Stomach (tissue), 4 donors: ENCODE measurements at regions not wholly inside any gene's neighbourhood (a gene's known extent, or its start where the extent isn't known, plus 50 kb on each side); places are given as distances from the start of the nearest gene placed in this dataset.

Experiments used
- POLR2A ChIP-seq, 4 donors: fragments of 450-650 bp; IDR thresholded peaks; one replicate each; pipeline ENCODE4 v1.6.1; 2016; ENCODE audit warnings: antibody characterized with exemption in 4 of 4, control low read depth in 2 of 4, mild to moderate bottlenecking in 1 of 4, moderate library complexity in 1 of 4
- TF ChIP-seq, protein P1 (sequence below), 7 experiments: fragments of 450-650 bp in 4 of 7; fragments of 200-600 bp in 3 of 7; sonication (generic) in 3 of 7; IDR thresholded peaks; one replicate each; pipeline ENCODE4 v1.5.1; 2016 to 2019; ENCODE audit warnings: antibody characterized with exemption in 7 of 7, control low read depth in 2 of 7, mild to moderate bottlenecking in 1 of 7

DNA sequence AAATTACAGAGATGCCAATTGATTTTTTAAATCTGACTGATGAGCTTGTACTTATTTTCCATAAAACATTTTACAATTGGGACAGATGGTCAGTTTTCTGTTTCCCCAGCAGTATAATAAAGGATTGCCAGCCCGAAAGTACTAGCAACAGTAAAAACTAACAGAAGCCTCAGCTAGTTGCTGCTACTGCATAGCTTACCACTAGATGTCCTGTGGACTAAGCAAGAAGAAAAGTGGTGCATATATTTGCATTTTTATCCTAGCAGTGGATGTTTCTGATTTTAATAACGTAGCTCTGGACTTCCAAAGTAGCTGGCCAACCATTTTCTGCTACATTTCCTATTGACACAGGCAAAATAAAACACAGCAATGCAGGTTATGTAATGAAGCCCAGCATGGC is 241.5 kb downstream of the BARHL2 start:
- TF ChIP-seq, protein P1, sequence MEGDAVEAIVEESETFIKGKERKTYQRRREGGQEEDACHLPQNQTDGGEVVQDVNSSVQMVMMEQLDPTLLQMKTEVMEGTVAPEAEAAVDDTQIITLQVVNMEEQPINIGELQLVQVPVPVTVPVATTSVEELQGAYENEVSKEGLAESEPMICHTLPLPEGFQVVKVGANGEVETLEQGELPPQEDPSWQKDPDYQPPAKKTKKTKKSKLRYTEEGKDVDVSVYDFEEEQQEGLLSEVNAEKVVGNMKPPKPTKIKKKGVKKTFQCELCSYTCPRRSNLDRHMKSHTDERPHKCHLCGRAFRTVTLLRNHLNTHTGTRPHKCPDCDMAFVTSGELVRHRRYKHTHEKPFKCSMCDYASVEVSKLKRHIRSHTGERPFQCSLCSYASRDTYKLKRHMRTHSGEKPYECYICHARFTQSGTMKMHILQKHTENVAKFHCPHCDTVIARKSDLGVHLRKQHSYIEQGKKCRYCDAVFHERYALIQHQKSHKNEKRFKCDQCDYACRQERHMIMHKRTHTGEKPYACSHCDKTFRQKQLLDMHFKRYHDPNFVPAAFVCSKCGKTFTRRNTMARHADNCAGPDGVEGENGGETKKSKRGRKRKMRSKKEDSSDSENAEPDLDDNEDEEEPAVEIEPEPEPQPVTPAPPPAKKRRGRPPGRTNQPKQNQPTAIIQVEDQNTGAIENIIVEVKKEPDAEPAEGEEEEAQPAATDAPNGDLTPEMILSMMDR (IDR thresholded peaks at IDR 0.05), result no peak
- no peak for TF ChIP-seq POLR2A (IDR thresholded peaks at IDR 0.05)
